ENCODE measurements at regions not wholly inside any gene's neighbourhood (a gene's known extent, or its start where the extent isn't known, plus 50 kb on each side); places are given as distances from the start of the nearest gene placed in this dataset.

DNA sequence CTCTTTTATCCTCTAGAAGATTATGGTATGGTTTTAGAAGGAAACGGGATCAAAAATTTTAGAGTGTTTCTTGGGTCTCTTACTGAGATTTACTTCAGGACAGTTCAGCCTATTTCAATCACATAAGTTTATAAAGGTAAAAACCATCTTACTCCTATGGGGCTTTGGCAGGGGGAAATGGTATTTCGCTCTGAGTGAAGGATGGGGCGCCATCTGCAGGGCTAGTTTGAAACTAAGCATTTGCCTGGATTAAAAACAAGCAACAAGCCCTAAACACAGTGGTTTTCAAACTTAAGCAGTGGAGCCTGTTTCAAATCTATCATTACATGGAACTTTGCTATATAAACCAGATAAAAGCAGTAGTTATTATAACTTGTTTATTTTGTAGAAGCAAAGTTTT lies 361.5 kb upstream of the FMR1 start:
- H3K36me3 ChIP-seq (ENCODE audit: insufficient read depth, low read length): no peaks in the 10 kb centered on the region
- H2AFZ ChIP-seq (ENCODE audit: low read length): no peak overlapping the region
- TF ChIP-seq EZH2phosphoT487 (IDR thresholded peaks at IDR 0.05; ENCODE audit: borderline replicate concordance, low read depth, low read length): no peak
- TF ChIP-seq, protein P1, sequence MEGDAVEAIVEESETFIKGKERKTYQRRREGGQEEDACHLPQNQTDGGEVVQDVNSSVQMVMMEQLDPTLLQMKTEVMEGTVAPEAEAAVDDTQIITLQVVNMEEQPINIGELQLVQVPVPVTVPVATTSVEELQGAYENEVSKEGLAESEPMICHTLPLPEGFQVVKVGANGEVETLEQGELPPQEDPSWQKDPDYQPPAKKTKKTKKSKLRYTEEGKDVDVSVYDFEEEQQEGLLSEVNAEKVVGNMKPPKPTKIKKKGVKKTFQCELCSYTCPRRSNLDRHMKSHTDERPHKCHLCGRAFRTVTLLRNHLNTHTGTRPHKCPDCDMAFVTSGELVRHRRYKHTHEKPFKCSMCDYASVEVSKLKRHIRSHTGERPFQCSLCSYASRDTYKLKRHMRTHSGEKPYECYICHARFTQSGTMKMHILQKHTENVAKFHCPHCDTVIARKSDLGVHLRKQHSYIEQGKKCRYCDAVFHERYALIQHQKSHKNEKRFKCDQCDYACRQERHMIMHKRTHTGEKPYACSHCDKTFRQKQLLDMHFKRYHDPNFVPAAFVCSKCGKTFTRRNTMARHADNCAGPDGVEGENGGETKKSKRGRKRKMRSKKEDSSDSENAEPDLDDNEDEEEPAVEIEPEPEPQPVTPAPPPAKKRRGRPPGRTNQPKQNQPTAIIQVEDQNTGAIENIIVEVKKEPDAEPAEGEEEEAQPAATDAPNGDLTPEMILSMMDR (conservative IDR thresholded peaks at IDR 0.05; ENCODE audit: low read length): peak; percentile 72
- H3K9me2 ChIP-seq (ENCODE audit: insufficient read depth, low read length): no peaks in the 10 kb centered on the region
- H3K27ac ChIP-seq (ENCODE audit: low read depth, low read length, poor library complexity, severe bottlenecking): no peak overlapping the region
- no peak overlapping the region for H3K4me3 ChIP-seq (ENCODE audit: low read depth, low read length, poor library complexity, severe bottlenecking)
- no peaks in the 10 kb centered on the region for H3K9me3 ChIP-seq (ENCODE audit: low read length)
- BruUV-seq (replicated peaks): no TSS peak
- ChIA-PET POLR2A (no interaction called here), CTCF (ENCODE audit: unreplicated experiment) (no interaction called here)
- intact Hi-C loops (cut with micrococcal nuclease; ENCODE audit: unreplicated experiment): no loop called here
- H4K20me1 ChIP-seq (ENCODE audit: insufficient read depth, low read length): no peaks in the 10 kb centered on the region
- H3K79me2 ChIP-seq (ENCODE audit: insufficient read depth, low read depth, low read length): no peaks in the 10 kb centered on the region
- no peak overlapping the region for H3K4me2 ChIP-seq (ENCODE audit: low read length)
- no peaks in the 10 kb centered on the region for H3K4me1 ChIP-seq (ENCODE audit: insufficient read depth, low read length, poor library complexity, severe bottlenecking)
- DNase-seq (ENCODE audit: low spot score): peak; percentile 4

- no TSS peak for BruUV-seq (replicated peaks)
- intact Hi-C loops (cut with micrococcal nuclease; ENCODE audit: unreplicated experiment): no loop called here
- Histone ChIP-seq H3K4me1 (ENCODE audit: insufficient read depth, low read length, poor library complexity, severe bottlenecking) (no peaks in the 10 kb centered on the region), H3K4me2 (ENCODE audit: low read length) (no peak overlapping the region), H3K27ac (ENCODE audit: low read depth, low read length, poor library complexity, severe bottlenecking) (no peak overlapping the region), H3K9me2 (ENCODE audit: insufficient read depth, low read length) (no peaks in the 10 kb centered on the region), H3K4me3 (ENCODE audit: low read depth, low read length, poor library complexity, severe bottlenecking) (no peak overlapping the region), H2AFZ (ENCODE audit: low read length) (no peak overlapping the region), H3K9me3 (ENCODE audit: low read length) (no peaks in the 10 kb centered on the region), H4K20me1 (ENCODE audit: insufficient read depth, low read length) (no peaks in the 10 kb centered on the region), H3K79me2 (ENCODE audit: insufficient read depth, low read depth, low read length) (no peaks in the 10 kb centered on the region), H3K36me3 (ENCODE audit: insufficient read depth, low read length) (no peaks in the 10 kb centered on the region)
- no peak for DNase-seq (ENCODE audit: low spot score)
- CTCF ChIA-PET (ENCODE audit: unreplicated experiment): no interaction called here
- TF ChIP-seq EZH2phosphoT487 (IDR thresholded peaks at IDR 0.05; ENCODE audit: borderline replicate concordance, low read depth, low read length): no peak
- TF ChIP-seq, protein P1 (conservative IDR thresholded peaks at IDR 0.05; ENCODE audit: low read length): no peak
- POLR2A ChIA-PET: no interaction called here
Measured at GRCh38 chrX:147559191-147559590, 352.5 kb upstream of the FMR1 start.

DNA sequence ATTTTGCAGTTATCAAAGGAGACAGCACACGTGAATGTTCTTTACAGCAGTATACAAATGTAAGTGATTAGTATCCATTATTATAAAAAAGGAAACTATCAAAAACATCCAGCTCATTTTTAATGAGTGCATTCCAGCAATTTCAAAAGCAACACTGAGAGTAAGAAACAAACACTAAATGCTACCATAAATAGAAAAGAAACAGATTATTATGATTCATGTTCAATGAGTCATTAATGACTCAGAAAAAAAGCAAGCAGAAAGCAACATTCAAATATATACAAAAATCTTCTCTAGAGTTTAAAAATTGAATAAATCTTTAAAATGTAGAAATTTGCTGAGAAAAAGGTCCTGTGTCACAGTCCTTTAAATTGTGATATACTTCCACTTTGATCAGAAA lies 346.5 kb upstream of the FMR1 start:
- Histone ChIP-seq H3K4me3 (ENCODE audit: low read depth, low read length, poor library complexity, severe bottlenecking) (no peak overlapping the region), H3K4me1 (ENCODE audit: insufficient read depth, low read length, poor library complexity, severe bottlenecking) (no peaks in the 10 kb centered on the region), H3K9me2 (ENCODE audit: insufficient read depth, low read length) (no peaks in the 10 kb centered on the region), H4K20me1 (ENCODE audit: insufficient read depth, low read length) (no peaks in the 10 kb centered on the region), H2AFZ (ENCODE audit: low read length) (no peak overlapping the region), H3K27ac (ENCODE audit: low read depth, low read length, poor library complexity, severe bottlenecking) (no peak overlapping the region), H3K79me2 (ENCODE audit: insufficient read depth, low read depth, low read length) (no peaks in the 10 kb centered on the region), H3K9me3 (ENCODE audit: low read length) (no peaks in the 10 kb centered on the region), H3K4me2 (ENCODE audit: low read length) (no peak overlapping the region), H3K36me3 (ENCODE audit: insufficient read depth, low read length) (no peaks in the 10 kb centered on the region)
- no TSS peak for BruUV-seq (replicated peaks)
- no peak for DNase-seq (ENCODE audit: low spot score)
- TF ChIP-seq, protein P1 (conservative IDR thresholded peaks at IDR 0.05; ENCODE audit: low read length): no peak
- no peak for TF ChIP-seq EZH2phosphoT487 (IDR thresholded peaks at IDR 0.05; ENCODE audit: borderline replicate concordance, low read depth, low read length)
- intact Hi-C loops (cut with micrococcal nuclease; ENCODE audit: unreplicated experiment): no loop called here
- CTCF ChIA-PET (ENCODE audit: unreplicated experiment): no interaction called here
- POLR2A ChIA-PET: no interaction called here
